ENCODE measurements at regions not wholly inside any gene's neighbourhood (a gene's known extent, or its start where the extent isn't known, plus 50 kb on each side); places are given as distances from the start of the nearest gene placed in this dataset.

- no peaks in the 10 kb centered on the region for H3K9me3 ChIP-seq
- H3K27me3 ChIP-seq = no peaks in the 10 kb centered on the region
- intact Hi-C loops (cut with DNase I; ENCODE audit: low total_unique reads) = no loop called here
- H3K27ac ChIP-seq = no peak overlapping the region
- H3K4me3 ChIP-seq = no peak overlapping the region
- TF ChIP-seq POLR2A (IDR thresholded peaks at IDR 0.05) = no peak
- TF ChIP-seq, protein P1, sequence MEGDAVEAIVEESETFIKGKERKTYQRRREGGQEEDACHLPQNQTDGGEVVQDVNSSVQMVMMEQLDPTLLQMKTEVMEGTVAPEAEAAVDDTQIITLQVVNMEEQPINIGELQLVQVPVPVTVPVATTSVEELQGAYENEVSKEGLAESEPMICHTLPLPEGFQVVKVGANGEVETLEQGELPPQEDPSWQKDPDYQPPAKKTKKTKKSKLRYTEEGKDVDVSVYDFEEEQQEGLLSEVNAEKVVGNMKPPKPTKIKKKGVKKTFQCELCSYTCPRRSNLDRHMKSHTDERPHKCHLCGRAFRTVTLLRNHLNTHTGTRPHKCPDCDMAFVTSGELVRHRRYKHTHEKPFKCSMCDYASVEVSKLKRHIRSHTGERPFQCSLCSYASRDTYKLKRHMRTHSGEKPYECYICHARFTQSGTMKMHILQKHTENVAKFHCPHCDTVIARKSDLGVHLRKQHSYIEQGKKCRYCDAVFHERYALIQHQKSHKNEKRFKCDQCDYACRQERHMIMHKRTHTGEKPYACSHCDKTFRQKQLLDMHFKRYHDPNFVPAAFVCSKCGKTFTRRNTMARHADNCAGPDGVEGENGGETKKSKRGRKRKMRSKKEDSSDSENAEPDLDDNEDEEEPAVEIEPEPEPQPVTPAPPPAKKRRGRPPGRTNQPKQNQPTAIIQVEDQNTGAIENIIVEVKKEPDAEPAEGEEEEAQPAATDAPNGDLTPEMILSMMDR (IDR thresholded peaks at IDR 0.05) = no peak
- DNase-seq = no peak
- no peaks in the 10 kb centered on the region for H3K36me3 ChIP-seq
- H3K4me1 ChIP-seq = no peaks in the 10 kb centered on the region
These were observed 183.7 kb downstream of the TEX29 start for GRCh38 chr13:111503905-111504695.

GRCh38 chr13:111505175-111505777, 184.8 kb downstream of the TEX29 start:
- intact Hi-C loops (cut with DNase I; ENCODE audit: low total_unique reads) = no loop called here
- H3K4me1 ChIP-seq = no peaks in the 10 kb centered on the region
- DNase-seq = no peak
- TF ChIP-seq, protein P1 (IDR thresholded peaks at IDR 0.05) = no peak
- TF ChIP-seq POLR2A (IDR thresholded peaks at IDR 0.05) = no peak
- H3K4me3 ChIP-seq = no peak overlapping the region
- no peaks in the 10 kb centered on the region for H3K9me3 ChIP-seq
- no peak overlapping the region for H3K27ac ChIP-seq
- H3K27me3 ChIP-seq = no peaks in the 10 kb centered on the region
- H3K36me3 ChIP-seq = no peaks in the 10 kb centered on the region

DNA sequence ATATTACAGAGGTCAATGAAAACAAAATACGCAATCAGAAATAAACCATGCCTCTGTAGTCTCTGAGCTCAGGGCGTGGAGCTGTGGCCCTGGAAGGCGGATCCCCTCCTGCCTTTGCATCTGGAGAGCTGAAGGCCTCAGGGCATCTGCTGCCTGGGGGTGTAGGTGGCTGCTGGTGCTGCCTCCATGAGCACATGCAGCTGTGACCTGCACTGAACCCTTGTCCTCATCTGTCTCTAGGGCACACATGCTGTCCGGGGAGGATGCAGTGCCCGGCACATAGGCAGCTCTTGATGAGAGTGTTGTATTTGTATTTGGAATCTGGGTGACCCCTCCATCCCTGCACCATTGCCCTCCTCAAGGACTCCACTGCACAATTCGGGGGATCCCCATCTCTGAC, 185.7 kb downstream of the TEX29 start:
- DNase-seq = no peak
- intact Hi-C loops (cut with DNase I; ENCODE audit: low total_unique reads) = no loop called here
- Histone ChIP-seq H3K36me3 (no peaks in the 10 kb centered on the region), H3K4me3 (no peak overlapping the region), H3K4me1 (no peaks in the 10 kb centered on the region), H3K27ac (no peak overlapping the region), H3K27me3 (no peaks in the 10 kb centered on the region), H3K9me3 (no peaks in the 10 kb centered on the region)
- TF ChIP-seq POLR2A (IDR thresholded peaks at IDR 0.05) = no peak
- TF ChIP-seq, protein P1 (IDR thresholded peaks at IDR 0.05) = no peak

DNA sequence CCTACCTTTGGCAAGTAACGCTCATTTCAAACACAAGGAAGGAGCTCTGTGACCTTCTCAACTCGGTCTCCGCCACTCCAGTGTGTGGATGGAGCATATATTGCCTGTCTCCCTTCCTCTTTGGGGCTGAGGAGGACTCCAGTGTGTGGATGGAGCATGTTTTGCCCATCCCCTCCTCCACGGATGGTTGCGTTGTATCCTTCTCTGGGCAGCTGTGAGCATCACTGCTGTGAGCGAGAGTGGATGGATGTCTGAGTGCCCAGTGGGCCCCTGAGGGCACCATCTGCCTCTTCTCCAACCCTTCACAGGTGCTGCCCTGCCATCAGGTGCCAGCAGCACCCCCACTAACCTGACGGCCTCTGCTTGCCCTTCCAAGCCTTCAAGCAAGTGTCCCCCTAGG, 186.2 kb downstream of the TEX29 start:
- H3K9me3 ChIP-seq = no peaks in the 10 kb centered on the region
- no peak overlapping the region for H3K4me3 ChIP-seq
- H3K36me3 ChIP-seq = no peaks in the 10 kb centered on the region
- H3K27ac ChIP-seq = no peak overlapping the region
- no peak for DNase-seq
- TF ChIP-seq, protein P1 (IDR thresholded peaks at IDR 0.05) = no peak
- TF ChIP-seq POLR2A (IDR thresholded peaks at IDR 0.05) = no peak
- no peaks in the 10 kb centered on the region for H3K27me3 ChIP-seq
- no peaks in the 10 kb centered on the region for H3K4me1 ChIP-seq
- intact Hi-C loops (cut with DNase I; ENCODE audit: low total_unique reads) = no loop called here

GRCh38 chr13:111508164-111508870, 187.9 kb downstream of the TEX29 start:
- no peak for DNase-seq
- TF ChIP-seq POLR2A (IDR thresholded peaks at IDR 0.05) = no peak
- TF ChIP-seq, protein P1 (IDR thresholded peaks at IDR 0.05) = no peak
- intact Hi-C loops (cut with DNase I; ENCODE audit: low total_unique reads) = no loop called here
- Histone ChIP-seq H3K4me1 (no peaks in the 10 kb centered on the region), H3K27me3 (no peaks in the 10 kb centered on the region), H3K4me3 (no peak overlapping the region), H3K27ac (no peak overlapping the region), H3K9me3 (no peaks in the 10 kb centered on the region), H3K36me3 (no peaks in the 10 kb centered on the region)

Data from uterus (tissue), 3 donors.